Kidney (tissue), 13 donors: ENCODE measurements at regions not wholly inside any gene's neighbourhood (a gene's known extent, or its start where the extent isn't known, plus 50 kb on each side); places are given as distances from the start of the nearest gene placed in this dataset.

Source experiments
- DNase-seq, 5 donors: peaks; one replicate each; pipeline ENCODE4 v3.0.0-alpha.2; 2013 to 2020
- FAIRE-seq: peaks from 2 replicates; lab custom pipeline; 2012; peaks lifted over from hg19 to GRCh38; lab: Jason Lieb, UNC
- H3K27ac ChIP-seq, 2 donors: one replicate each; pipeline ENCODE4 v1.7.0; 2013; ENCODE audit warnings: low read depth in 2 of 2, low read length in 2 of 2, inconsistent platforms in 1 of 2
- H3K27me3 ChIP-seq: one replicate; pipeline ENCODE4 v1.7.1; 2013; ENCODE audit warnings: low read length, inconsistent platforms; ENCODE audit not compliant: control insufficient read depth, insufficient read depth
- H3K36me3 ChIP-seq, 3 donors: one replicate each; pipeline versions ENCODE4 v1.7.0 to v1.7.1; 2013; ENCODE audit warnings: low read length in 3 of 3, control low read depth in 1 of 3, inconsistent platforms in 1 of 3; ENCODE audit not compliant: insufficient read depth in 3 of 3, control insufficient read depth in 2 of 3
- H3K4me1 ChIP-seq, 3 donors: one replicate each; pipeline versions ENCODE4 v1.7.0 to v1.7.1; 2013; ENCODE audit warnings: low read length in 3 of 3, inconsistent platforms in 1 of 3, low read depth in 1 of 3; ENCODE audit not compliant: control insufficient read depth in 2 of 3, insufficient read depth in 2 of 3
- H3K4me3 ChIP-seq, 3 donors: one replicate each; pipeline versions ENCODE4 v1.7.0 to v1.8.1; 2013; ENCODE audit warnings: low read length in 3 of 3, control low read depth in 1 of 3, inconsistent platforms in 1 of 3
- H3K9ac ChIP-seq, 3 donors: one replicate each; pipeline versions ENCODE4 v1.7.0 to v1.7.1; 2013; ENCODE audit warnings: low read length in 3 of 3, control low read depth in 1 of 3, inconsistent platforms in 1 of 3
- H3K9me3 ChIP-seq, 3 donors: one replicate each; pipeline versions ENCODE4 v1.7.0 to v1.7.1; 2013; ENCODE audit warnings: low read length in 3 of 3, control low read depth in 1 of 3, inconsistent platforms in 1 of 3; ENCODE audit not compliant: control insufficient read depth in 2 of 3, insufficient read depth in 1 of 3
- intact Hi-C: fragments of 100-400 bp; cut with DNase I; formaldehyde crosslinking; loops from one replicate; pipeline ENCODE4 v1.11.1; 2022
- TF ChIP-seq, protein P1 (sequence below): IDR thresholded peaks from 3 replicates; pipeline ENCODE4 v1.5.1; 2012; ENCODE audit warnings: mild to moderate bottlenecking, moderate library complexity, borderline replicate concordance; ENCODE audit not compliant: insufficient read depth; ENCODE audit errors: extremely low read depth
- donor health status: control.
- donor health status: control.
- donor health status: control.
- donor health status: control.
- donor health status: control.
- donor health status: DM: yes; HTN: yes; CAD: no.
- donor health status: Normal renal cell carcinoma (clear cell type).

DNA sequence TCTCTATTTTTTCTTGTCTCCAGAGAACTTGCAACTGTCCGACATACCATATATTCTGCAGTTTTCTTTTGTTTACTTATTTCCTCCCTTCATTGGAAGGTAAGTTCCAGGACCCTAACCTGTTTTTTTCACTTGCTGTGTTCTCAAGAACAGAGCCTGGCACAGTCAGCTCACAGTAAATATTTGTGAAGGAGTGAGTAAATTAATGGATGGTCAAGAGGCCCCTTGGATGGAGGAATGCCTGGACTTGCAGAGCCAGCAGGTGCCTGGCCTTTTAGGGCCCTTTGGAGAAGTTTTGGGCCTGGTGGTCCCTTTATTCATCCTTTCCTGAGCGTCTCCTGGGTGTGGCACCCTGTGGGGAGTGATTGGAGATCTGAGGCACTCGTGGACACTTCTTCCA, 182.1 kb upstream of the POU3F1 start:
- no peak overlapping the region for H3K9ac ChIP-seq
- TF ChIP-seq, protein P1, sequence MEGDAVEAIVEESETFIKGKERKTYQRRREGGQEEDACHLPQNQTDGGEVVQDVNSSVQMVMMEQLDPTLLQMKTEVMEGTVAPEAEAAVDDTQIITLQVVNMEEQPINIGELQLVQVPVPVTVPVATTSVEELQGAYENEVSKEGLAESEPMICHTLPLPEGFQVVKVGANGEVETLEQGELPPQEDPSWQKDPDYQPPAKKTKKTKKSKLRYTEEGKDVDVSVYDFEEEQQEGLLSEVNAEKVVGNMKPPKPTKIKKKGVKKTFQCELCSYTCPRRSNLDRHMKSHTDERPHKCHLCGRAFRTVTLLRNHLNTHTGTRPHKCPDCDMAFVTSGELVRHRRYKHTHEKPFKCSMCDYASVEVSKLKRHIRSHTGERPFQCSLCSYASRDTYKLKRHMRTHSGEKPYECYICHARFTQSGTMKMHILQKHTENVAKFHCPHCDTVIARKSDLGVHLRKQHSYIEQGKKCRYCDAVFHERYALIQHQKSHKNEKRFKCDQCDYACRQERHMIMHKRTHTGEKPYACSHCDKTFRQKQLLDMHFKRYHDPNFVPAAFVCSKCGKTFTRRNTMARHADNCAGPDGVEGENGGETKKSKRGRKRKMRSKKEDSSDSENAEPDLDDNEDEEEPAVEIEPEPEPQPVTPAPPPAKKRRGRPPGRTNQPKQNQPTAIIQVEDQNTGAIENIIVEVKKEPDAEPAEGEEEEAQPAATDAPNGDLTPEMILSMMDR = no peak
- no peak for FAIRE-seq

GRCh38 chr1:38225745-38226144, 179.2 kb upstream of the POU3F1 start:
- Histone ChIP-seq H3K4me1 (no peaks in the 10 kb centered on the region), H3K27ac (no peak overlapping the region), H3K9me3 (no peaks in the 10 kb centered on the region), H3K27me3 (no peaks in the 10 kb centered on the region), H3K9ac (no peak overlapping the region), H3K4me3 (no peak overlapping the region), H3K36me3 (no peaks in the 10 kb centered on the region)
- TF ChIP-seq, protein P1 = no peak
- intact Hi-C loops = no loop called here
- FAIRE-seq (no peak), DNase-seq (no peak)

More for the DNA sequence above, 182.1 kb upstream of the POU3F1 start:
- Histone ChIP-seq H3K36me3 (no peaks in the 10 kb centered on the region), H3K4me3 (no peak overlapping the region), H3K27ac (no peak overlapping the region), H3K9me3 (no peaks in the 10 kb centered on the region), H3K4me1 (no peaks in the 10 kb centered on the region), H3K27me3 (no peaks in the 10 kb centered on the region)
- intact Hi-C loops = no loop called here
- no peak for DNase-seq

- Histone ChIP-seq H3K4me3 (no peak overlapping the region), H3K4me1 (no peaks in the 10 kb centered on the region), H3K36me3 (no peaks in the 10 kb centered on the region), H3K27me3 (no peaks in the 10 kb centered on the region), H3K27ac (no peak overlapping the region), H3K9ac (no peak overlapping the region), H3K9me3 (no peaks in the 10 kb centered on the region)
- intact Hi-C loops = no loop called here
- TF ChIP-seq, protein P1 = no peak
- DNase-seq (no peak), FAIRE-seq (no peak)
These were observed 176.8 kb upstream of the POU3F1 start for GRCh38 chr1:38223391-38223790.

- intact Hi-C loops = no loop called here
- no peaks in the 10 kb centered on the region for H3K4me1 ChIP-seq
- no peaks in the 10 kb centered on the region for H3K9me3 ChIP-seq
- no peak overlapping the region for H3K9ac ChIP-seq
- TF ChIP-seq, protein P1 = no peak
- H3K4me3 ChIP-seq = no peak overlapping the region
- no peaks in the 10 kb centered on the region for H3K36me3 ChIP-seq
- no peak overlapping the region for H3K27ac ChIP-seq
- no peak for FAIRE-seq
- DNase-seq = no peak
- no peaks in the 10 kb centered on the region for H3K27me3 ChIP-seq
These were observed 176.3 kb upstream of the POU3F1 start for GRCh38 chr1:38222891-38223290.
